AG04449 (cell line): ENCODE measurements at regions not wholly inside any gene's neighbourhood (a gene's known extent, or its start where the extent isn't known, plus 50 kb on each side); places are given as distances from the start of the nearest gene placed in this dataset.

ENCODE experiments used
- CTCF ChIA-PET: fragments of 350-600 bp; formaldehyde crosslinking; extraction: SDS; loops from one replicate; lab custom pipeline; 2021; ENCODE audit warnings: antibody characterized with exemption; lab: Yijun Ruan, JAX
- POLR2A ChIA-PET: fragments of 400-600, 350-600 bp; formaldehyde crosslinking; extraction: SDS; loops from one replicate; lab custom pipeline; 2020; ENCODE audit warnings: antibody characterized with exemption, inconsistent platforms; lab: Yijun Ruan, JAX
- DNase-seq: peaks from one replicate; pipeline ENCODE4 v3.0.0-alpha.2; 2010; ENCODE audit warnings: low read depth, low spot score
- H3K4me3 ChIP-seq: 2 replicates; pipeline ENCODE4 v1.5.1; 2011; ENCODE audit warnings: low read depth, mild to moderate bottlenecking, control low read depth, low read length
- CTCF ChIP-seq: IDR thresholded peaks from one replicate; pipeline ENCODE4 v1.5.1; 2011; ENCODE audit warnings: mild to moderate bottlenecking, moderate library complexity, low read length, control low read depth, inconsistent platforms; ENCODE audit not compliant: insufficient read depth; ENCODE audit errors: missing control alignments

- ChIA-PET POLR2A (no interaction called here), CTCF (no interaction called here)
- TF ChIP-seq CTCF: no peak
- no peak overlapping the region for H3K4me3 ChIP-seq
- DNase-seq: no peak
Measured at GRCh38 chr5:174272671-174273070, 227.2 kb downstream of the NSG2 start.

- POLR2A ChIA-PET: no interaction called here
Measured at GRCh38 chr5:174273325-174273724, 227.8 kb downstream of the NSG2 start.

GRCh38 chr5:174275959-174276358 is 230.5 kb downstream of the NSG2 start:
- CTCF ChIA-PET: no interaction called here
- DNase-seq: no peak
- POLR2A ChIA-PET: no interaction called here
- no peak overlapping the region for H3K4me3 ChIP-seq
- no peak for TF ChIP-seq CTCF

More at GRCh38 chr5:174273325-174273724, 227.8 kb downstream of the NSG2 start:
- no peak for DNase-seq
- CTCF ChIA-PET: no interaction called here
- no peak for TF ChIP-seq CTCF
- no peak overlapping the region for H3K4me3 ChIP-seq

- H3K4me3 ChIP-seq: no peak overlapping the region
- POLR2A ChIA-PET: no interaction called here
- CTCF ChIA-PET: interaction anchor here (1.6 kb wide), 1 partner anchor 36 kb away, joined by 5 read pairs; no protein-coding TSS in a partner anchor
- no peak for DNase-seq
- no peak for TF ChIP-seq CTCF
Measured at GRCh38 chr5:174281089-174281760, 235.7 kb downstream of the NSG2 start.

- POLR2A ChIA-PET: no interaction called here
- TF ChIP-seq CTCF: no peak
- CTCF ChIA-PET: interaction anchor here (1.6 kb wide), 1 partner anchor 36 kb away, joined by 5 read pairs; no protein-coding TSS in a partner anchor
- no peak overlapping the region for H3K4me3 ChIP-seq
- no peak for DNase-seq
Measured at GRCh38 chr5:174281855-174282254, 236.3 kb downstream of the NSG2 start.

- DNase-seq: no peak
- POLR2A ChIA-PET: no interaction called here
- CTCF ChIA-PET: interaction anchor here (0.8 to 1.6 kb wide), 2 partner anchors 29 to 35 kb away, joined by 5 read pairs; no protein-coding TSS in a partner anchor
- H3K4me3 ChIP-seq: no peak overlapping the region
- no peak for TF ChIP-seq CTCF
Measured at GRCh38 chr5:174282391-174282790, 236.9 kb downstream of the NSG2 start.
